ENCODE measurements at regions not wholly inside any gene's neighbourhood (a gene's known extent, or its start where the extent isn't known, plus 50 kb on each side); places are given as distances from the start of the nearest gene placed in this dataset.

GRCh38 chr4:167956676-167957075 lies 135.7 kb upstream of the ANXA10 start:
- H2AFZ ChIP-seq (ENCODE audit: low read length): no peak overlapping the region
- no peak for FAIRE-seq
- H3K4me1 ChIP-seq (ENCODE audit: insufficient read depth, low read length): no peaks in the 10 kb centered on the region
- no TSS peak for BruUV-seq (replicated peaks)
- no peak for TF ChIP-seq GATAD2A (CRISPR knock-in tag; IDR thresholded peaks at IDR 0.05)
- no peak for TF ChIP-seq ZSCAN31 (CRISPR knock-in tag; IDR thresholded peaks at IDR 0.05; ENCODE audit: low read depth)
- no peak for TF ChIP-seq ZNF570 (CRISPR knock-in tag; IDR thresholded peaks at IDR 0.05; ENCODE audit: borderline replicate concordance)
- no peak for TF ChIP-seq SETDB1 (CRISPR knock-in tag; IDR thresholded peaks at IDR 0.05; ENCODE audit: borderline replicate concordance)
- TF ChIP-seq RFX1 (IDR thresholded peaks at IDR 0.05): no peak
- TF ChIP-seq YEATS2 (CRISPR knock-in tag; IDR thresholded peaks at IDR 0.05; ENCODE audit: borderline replicate concordance): no peak
- no peak for TF ChIP-seq ZNF878 (CRISPR knock-in tag; IDR thresholded peaks at IDR 0.05)
- no peak for TF ChIP-seq HOXA7 (CRISPR knock-in tag; IDR thresholded peaks at IDR 0.05)
- no peak for TF ChIP-seq ETV6 (CRISPR knock-in tag; conservative IDR thresholded peaks at IDR 0.05)
- no peak for TF ChIP-seq MBNL3 (CRISPR knock-in tag; conservative IDR thresholded peaks at IDR 0.05)
- no peak for ATAC-seq
- H3K79me2 ChIP-seq (ENCODE audit: insufficient read depth, low read length): no peaks in the 10 kb centered on the region
- in situ Hi-C loops (cut with HindIII; ENCODE audit: extremely low pct_ligation_motif_present, low pct_unique_long_range_greater_than_20kb): no loop called here
- peaks cover 96% of the 10 kb centered on the region for H3K9me3 ChIP-seq (ENCODE audit: low read length)
- no peaks in the 10 kb centered on the region for H3K36me3 ChIP-seq (replicated peaks in 1 of 2; ENCODE audit: control insufficient read depth in 1 of 2, insufficient read depth in 2 of 2, low read length in 2 of 2)
- ChIA-PET CTCF (ENCODE audit: low intra/inter-chr PET ratio, low total read pairs) (no interaction called here), POLR2A (no interaction called here)
- intact Hi-C loops (cut with micrococcal nuclease; ENCODE audit: unreplicated experiment): no loop called here
- no peak overlapping the region for H3K27ac ChIP-seq (ENCODE audit: extremely low read length, insufficient read depth, low read length)
- H3K4me3 ChIP-seq (replicated peaks in 1 of 3; ENCODE audit: insufficient read depth in 1 of 3, low read depth in 2 of 3, low read length in 3 of 3): no peak overlapping the region
- no peaks in the 10 kb centered on the region for H3K27me3 ChIP-seq (ENCODE audit: control insufficient read depth in 1 of 2, insufficient read depth in 2 of 2, low read length in 2 of 2)
- H4K20me1 ChIP-seq (ENCODE audit: insufficient read depth, low read length): no peaks in the 10 kb centered on the region
- H3K4me2 ChIP-seq (ENCODE audit: low read depth, low read length): no peak overlapping the region
- no peak overlapping the region for H3K9ac ChIP-seq (ENCODE audit: insufficient read depth, low read depth, low read length)
- DNase-seq (ENCODE audit: low spot score): no peak

- ATAC-seq (no peak), FAIRE-seq (no peak), DNase-seq (ENCODE audit: low spot score) (no peak)
- in situ Hi-C loops (cut with HindIII; ENCODE audit: extremely low pct_ligation_motif_present, low pct_unique_long_range_greater_than_20kb): no loop called here
- Histone ChIP-seq H3K4me2 (ENCODE audit: low read depth, low read length) (no peak overlapping the region), H3K4me3 (replicated peaks in 1 of 3; ENCODE audit: insufficient read depth in 1 of 3, low read depth in 2 of 3, low read length in 3 of 3) (no peak overlapping the region), H3K27ac (ENCODE audit: extremely low read length, insufficient read depth, low read length) (no peak overlapping the region), H3K9me3 (ENCODE audit: low read length) (peaks cover 86% of the 10 kb centered on the region), H3K27me3 (ENCODE audit: control insufficient read depth in 1 of 2, insufficient read depth in 2 of 2, low read length in 2 of 2) (no peaks in the 10 kb centered on the region), H3K36me3 (replicated peaks in 1 of 2; ENCODE audit: control insufficient read depth in 1 of 2, insufficient read depth in 2 of 2, low read length in 2 of 2) (no peaks in the 10 kb centered on the region), H3K79me2 (ENCODE audit: insufficient read depth, low read length) (no peaks in the 10 kb centered on the region), H3K4me1 (ENCODE audit: insufficient read depth, low read length) (no peaks in the 10 kb centered on the region), H3K9ac (ENCODE audit: insufficient read depth, low read depth, low read length) (no peak overlapping the region), H4K20me1 (ENCODE audit: insufficient read depth, low read length) (no peaks in the 10 kb centered on the region), H2AFZ (ENCODE audit: low read length) (no peak overlapping the region)
- POLR2A ChIA-PET: no interaction called here
- intact Hi-C loops (cut with micrococcal nuclease; ENCODE audit: unreplicated experiment): no loop called here
- 3% methylated on average over 2 of the region's 2 CpGs for WGBS (ENCODE audit: low lambda C conversion rate)
- no TSS peak for BruUV-seq (replicated peaks)
- CTCF ChIA-PET (ENCODE audit: low intra/inter-chr PET ratio, low total read pairs): no interaction called here
- no peak for TF ChIP-seq GABPA (IDR thresholded peaks at IDR 0.05; ENCODE audit: low read depth, low read length)
- no peak for TF ChIP-seq GABPA (CRISPR knock-in tag; IDR thresholded peaks at IDR 0.05; ENCODE audit: low read depth)
- TF ChIP-seq ZNF460 (CRISPR knock-in tag; IDR thresholded peaks at IDR 0.05; ENCODE audit: borderline replicate concordance): no peak
- TF ChIP-seq ZNF589 (CRISPR knock-in tag; conservative IDR thresholded peaks at IDR 0.05): no peak
- TF ChIP-seq SRSF4 (IDR thresholded peaks at IDR 0.05; ENCODE audit: low read depth, low read length, poor library complexity, severe bottlenecking): no peak
- TF ChIP-seq ZNF512B (CRISPR knock-in tag; IDR thresholded peaks at IDR 0.05; ENCODE audit: borderline replicate concordance): no peak
- TF ChIP-seq NR2F6 (IDR thresholded peaks at IDR 0.05): no peak
- no peak for TF ChIP-seq NR2F6 (CRISPR knock-in tag; IDR thresholded peaks at IDR 0.05)
- TF ChIP-seq ZNF546 (CRISPR knock-in tag; conservative IDR thresholded peaks at IDR 0.05): no peak
Measured at GRCh38 chr4:167964766-167965373, 127.5 kb upstream of the ANXA10 start.

All from HepG2 (cell line).